Amniotic epithelial cell (primary cell): ENCODE measurements at regions not wholly inside any gene's neighbourhood (a gene's known extent, or its start where the extent isn't known, plus 50 kb on each side); places are given as distances from the start of the nearest gene placed in this dataset.

Experiments used
- DNase-seq: peaks from one replicate; pipeline ENCODE4 v3.0.0-alpha.2; 2010; ENCODE audit warnings: low read depth

- DNase-seq: no peak
Measured at GRCh38 chr18:39685303-39685902, 2119.8 kb upstream of the CELF4 start.

GRCh38 chr18:39681061-39681460, 2115.5 kb upstream of the CELF4 start:
- DNase-seq: no peak

- DNase-seq: peak; percentile 86
Measured at GRCh38 chr18:39675906-39676305, 2110.3 kb upstream of the CELF4 start.

- peak; percentile 97 for DNase-seq
Measured at GRCh38 chr18:39675368-39675767, 2109.8 kb upstream of the CELF4 start.

DNA sequence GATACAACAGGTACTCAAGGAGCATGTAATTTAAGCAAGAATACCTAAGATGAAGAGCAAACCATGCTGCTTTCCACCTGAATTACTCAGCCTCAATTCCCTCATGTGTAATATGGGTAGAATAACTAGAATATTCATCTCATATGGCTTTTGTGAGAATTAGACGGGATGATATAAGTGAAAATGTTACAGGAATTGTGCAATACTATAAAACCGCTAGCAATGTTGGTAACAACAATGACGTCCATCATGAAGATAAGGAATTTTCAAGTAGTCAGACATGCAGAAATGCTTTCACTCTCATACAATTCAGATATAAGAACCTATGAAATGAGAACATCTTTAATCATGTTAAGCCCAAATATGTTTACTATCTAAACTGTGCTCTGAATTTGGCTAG, 2106.6 kb upstream of the CELF4 start:
- DNase-seq: peak; percentile 96

GRCh38 chr18:39667905-39668304, 2102.3 kb upstream of the CELF4 start:
- DNase-seq: no peak

GRCh38 chr18:39666541-39666940, 2100.9 kb upstream of the CELF4 start:
- DNase-seq: peak; percentile 62

- no peak for DNase-seq
Measured at GRCh38 chr18:39661856-39662366, 2096.3 kb upstream of the CELF4 start.

GRCh38 chr18:39660141-39660540, 2094.5 kb upstream of the CELF4 start:
- peak; percentile 50 for DNase-seq

- peak; percentile 62 for DNase-seq
Measured at GRCh38 chr18:39655341-39655740, 2089.7 kb upstream of the CELF4 start.

GRCh38 chr18:39653221-39653620, 2087.6 kb upstream of the CELF4 start:
- no peak for DNase-seq

DNA sequence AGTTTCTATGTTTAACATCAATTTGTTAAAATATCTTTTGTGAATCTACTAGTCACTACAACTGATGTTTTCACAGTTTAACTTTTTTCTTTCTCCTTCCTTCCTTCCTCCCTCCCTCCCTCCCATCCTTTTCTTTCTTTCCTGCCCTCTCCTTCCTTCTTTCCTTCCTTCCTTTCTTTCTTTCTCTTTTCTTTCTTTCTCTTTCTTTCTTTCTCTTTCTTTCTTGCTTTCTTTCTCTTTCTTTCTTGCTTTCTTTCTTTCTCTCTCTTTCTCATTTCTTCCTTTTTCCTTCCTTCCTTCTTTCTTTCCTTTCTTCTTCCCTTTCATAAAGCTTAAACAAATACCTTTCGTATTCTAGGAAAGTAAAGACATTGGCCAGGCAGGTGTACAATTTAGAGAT, 2083.0 kb upstream of the CELF4 start:
- no peak for DNase-seq

DNA sequence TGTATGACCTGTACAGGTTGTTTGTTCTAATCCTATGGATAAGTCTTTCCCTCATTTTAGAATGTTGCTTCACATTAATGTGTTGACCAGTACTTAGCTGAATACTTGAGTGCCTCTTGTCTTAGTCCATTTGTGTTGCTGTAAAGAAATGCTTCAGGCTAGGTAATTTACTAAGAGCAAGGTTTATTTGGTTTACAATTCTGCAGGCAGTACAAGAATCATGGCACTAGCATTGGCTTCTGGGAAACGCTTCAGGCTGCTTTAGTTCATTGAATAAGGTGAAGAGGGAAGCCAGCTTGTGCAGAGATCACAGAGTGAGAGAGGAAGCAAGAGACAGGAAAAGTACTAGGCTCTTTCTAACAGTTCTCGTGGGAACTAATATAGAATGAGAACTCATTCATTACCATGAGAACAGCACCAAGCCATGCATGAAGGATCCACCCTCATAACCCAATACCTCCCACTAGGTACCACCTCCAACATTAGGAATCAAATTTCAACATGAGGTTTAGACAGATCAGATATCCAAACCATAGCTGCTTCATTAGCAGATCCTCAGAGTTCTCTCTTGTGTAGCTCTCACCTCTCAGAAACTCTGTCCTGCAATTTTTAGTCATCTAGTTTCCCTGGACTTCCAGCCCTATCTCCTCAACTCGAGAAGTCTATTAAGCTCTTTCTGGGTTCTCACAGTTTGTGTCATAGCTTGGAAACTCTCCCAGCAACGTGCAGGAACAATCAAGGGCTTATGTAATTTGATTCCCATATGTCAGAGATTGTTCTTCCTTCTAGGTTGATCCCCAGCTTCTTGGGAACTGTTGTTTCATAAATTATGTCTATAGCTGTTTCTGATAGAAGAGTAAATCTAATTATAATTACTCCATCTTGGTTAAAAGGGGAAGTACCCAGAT, 2082.3 kb upstream of the CELF4 start:
- peak; percentile 94 for DNase-seq

DNA sequence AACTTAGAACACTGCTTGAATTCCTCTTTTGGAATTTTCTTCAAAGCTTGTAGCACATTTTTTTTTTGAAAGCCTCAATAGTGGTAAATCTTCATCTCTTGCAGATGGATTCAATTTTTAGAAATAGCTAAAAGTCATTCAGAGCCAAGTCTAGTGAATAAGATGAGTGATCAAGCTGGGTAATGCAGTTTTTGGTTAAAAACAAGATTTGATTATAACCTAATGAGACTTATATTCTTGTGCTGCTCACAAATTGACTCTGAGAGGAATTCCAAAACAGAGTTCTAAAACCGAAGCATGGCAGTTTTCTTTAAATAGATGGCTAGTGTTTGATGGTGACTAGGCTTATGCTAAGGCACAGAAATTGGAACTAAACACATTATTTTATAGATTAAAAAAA, 2072.6 kb upstream of the CELF4 start:
- DNase-seq: no peak

DNA sequence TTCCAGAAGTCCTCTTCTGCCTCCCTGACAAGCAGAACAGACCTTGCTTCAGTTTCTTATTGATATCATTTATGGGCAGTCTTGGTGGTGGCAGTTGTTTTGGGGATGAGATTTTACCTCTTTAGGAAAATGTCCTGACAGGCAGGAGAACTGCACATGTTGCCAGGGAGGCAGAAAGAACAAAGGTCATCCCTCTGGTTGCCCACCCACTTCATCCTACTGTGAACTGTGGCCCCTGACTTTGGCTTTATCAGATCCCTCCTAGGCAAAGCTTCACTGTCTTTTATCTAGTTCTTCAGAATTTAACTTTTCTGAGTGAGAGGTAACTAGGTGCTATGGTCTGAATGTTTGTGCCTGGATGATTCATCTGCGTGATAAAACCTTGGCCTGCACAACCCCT, 2071.3 kb upstream of the CELF4 start:
- DNase-seq: no peak

GRCh38 chr18:39635966-39636365, 2070.4 kb upstream of the CELF4 start:
- no peak for DNase-seq

GRCh38 chr18:39635192-39635591, 2069.6 kb upstream of the CELF4 start:
- no peak for DNase-seq

DNA sequence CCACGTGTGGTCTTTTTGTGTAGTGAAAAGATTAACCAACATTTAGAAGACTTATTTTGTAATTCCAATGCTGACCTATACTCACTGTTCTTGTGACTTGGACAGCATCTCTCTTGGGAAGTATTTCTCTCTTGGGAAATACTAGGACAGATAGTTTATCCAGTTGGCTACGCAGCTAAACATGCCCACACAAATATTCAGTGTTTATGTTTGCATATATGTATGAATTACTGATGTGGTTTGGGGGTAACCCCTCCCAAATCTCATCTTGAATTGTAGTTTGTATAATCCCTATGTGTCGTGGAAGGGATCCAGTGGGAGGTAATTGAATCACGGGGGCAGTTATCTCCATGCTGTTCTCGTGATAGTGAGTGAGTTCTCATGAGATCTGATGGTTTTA, 2062.3 kb upstream of the CELF4 start:
- peak; percentile 93 for DNase-seq

- DNase-seq: peak; percentile 86
Measured at GRCh38 chr18:39624961-39625360, 2059.4 kb upstream of the CELF4 start.

DNA sequence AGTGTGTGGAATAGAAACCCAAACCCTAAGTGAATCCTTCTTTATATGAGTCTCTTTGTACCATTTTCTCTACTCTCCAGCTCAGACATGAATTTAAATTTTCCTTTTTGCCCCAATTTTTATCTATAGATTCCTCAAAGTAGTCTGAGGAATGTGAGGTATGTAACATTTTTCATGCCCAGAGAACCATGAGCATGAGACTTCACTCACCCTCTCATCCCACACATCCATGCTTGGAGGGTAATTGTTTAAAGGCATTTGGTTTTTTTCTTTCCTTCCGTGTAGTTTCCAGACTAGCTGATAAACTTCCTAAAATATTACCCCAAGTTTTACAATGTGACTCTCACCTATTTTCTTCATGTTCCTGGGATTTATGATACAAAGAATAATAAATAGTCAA, 2056.8 kb upstream of the CELF4 start:
- DNase-seq: peak; percentile 40

DNA sequence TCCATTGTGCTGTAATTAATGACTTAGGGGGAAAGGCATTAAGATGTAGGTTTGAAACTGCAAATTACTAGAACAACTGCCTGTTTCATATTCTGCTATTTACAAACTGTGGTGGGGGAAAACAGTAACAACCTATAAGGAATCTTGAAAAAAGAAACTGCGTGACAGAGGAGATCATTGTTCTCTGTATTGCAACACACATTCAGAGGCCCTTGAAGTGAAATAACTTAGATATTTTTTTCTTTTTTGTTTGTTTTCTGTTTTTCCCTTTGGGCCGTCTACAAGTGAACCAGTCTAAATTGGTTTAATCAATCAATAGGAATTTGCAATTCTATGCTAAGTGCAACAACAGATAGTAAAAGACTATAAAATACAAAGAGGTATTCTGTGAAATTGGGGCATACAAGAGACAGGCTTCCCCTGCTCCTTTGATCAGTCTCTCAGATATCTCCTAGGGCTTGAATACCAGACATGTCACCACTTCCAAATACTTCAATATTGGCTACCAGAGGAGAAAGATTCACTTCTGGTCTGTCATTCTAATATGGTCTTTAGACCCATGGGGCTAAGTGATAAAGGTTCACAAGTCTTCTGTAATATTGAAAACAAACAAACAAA, 2055.1 kb upstream of the CELF4 start:
- DNase-seq: peak; percentile 42

GRCh38 chr18:39618265-39619003, 2052.8 kb upstream of the CELF4 start:
- no peak for DNase-seq
